ENCODE measurements at regions not wholly inside any gene's neighbourhood (a gene's known extent, or its start where the extent isn't known, plus 50 kb on each side); places are given as distances from the start of the nearest gene placed in this dataset.

DNA sequence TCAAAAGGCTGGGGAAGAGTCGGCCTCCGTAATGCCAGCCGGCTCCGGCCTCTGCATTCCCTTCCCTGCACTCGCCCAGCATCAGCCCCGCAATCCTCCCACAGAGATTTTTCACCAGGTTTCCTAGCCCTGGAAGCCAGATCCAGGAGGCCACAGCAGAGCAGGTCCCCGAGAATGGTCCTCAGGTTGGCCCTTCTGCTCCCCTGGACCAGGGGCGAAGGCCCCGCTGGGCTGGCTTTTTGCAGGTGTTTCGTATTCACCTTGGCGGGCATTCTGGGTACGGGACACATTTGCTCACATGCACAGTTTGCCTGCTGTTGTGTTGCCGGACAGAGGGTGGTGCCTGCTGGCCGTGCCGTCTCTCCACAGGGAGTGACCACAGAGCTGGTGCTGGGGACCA lies 309.5 kb downstream of the NDUFA10 start:
- no peak overlapping the region for H3K27ac ChIP-seq
- H3K36me3 ChIP-seq = no peaks in the 10 kb centered on the region
- no peak overlapping the region for H3K4me3 ChIP-seq
- WGBS, 2 donors (ENCODE audit: low coverage in 1 of 2) = 90% methylated on average over 14 of the region's 15 CpGs; no CpG with 5 or more reads in 1 of the 2 donors
- peaks cover 0 to 7% of the 10 kb centered on the region in 2 donors for H3K9me3 ChIP-seq
- no peaks in the 10 kb centered on the region for H3K27me3 ChIP-seq
- in situ Hi-C loops (cut with MboI; ENCODE audit: low pct_ligation_motif_present in 1 of 4, low pct_unique_long_range_greater_than_20kb in 1 of 4, low sequenced_read_pairs in 3 of 4) (no loop called here), intact Hi-C loops (cut with DNase I; ENCODE audit: low total_unique reads) (no loop called here)
- TF ChIP-seq, protein P1, sequence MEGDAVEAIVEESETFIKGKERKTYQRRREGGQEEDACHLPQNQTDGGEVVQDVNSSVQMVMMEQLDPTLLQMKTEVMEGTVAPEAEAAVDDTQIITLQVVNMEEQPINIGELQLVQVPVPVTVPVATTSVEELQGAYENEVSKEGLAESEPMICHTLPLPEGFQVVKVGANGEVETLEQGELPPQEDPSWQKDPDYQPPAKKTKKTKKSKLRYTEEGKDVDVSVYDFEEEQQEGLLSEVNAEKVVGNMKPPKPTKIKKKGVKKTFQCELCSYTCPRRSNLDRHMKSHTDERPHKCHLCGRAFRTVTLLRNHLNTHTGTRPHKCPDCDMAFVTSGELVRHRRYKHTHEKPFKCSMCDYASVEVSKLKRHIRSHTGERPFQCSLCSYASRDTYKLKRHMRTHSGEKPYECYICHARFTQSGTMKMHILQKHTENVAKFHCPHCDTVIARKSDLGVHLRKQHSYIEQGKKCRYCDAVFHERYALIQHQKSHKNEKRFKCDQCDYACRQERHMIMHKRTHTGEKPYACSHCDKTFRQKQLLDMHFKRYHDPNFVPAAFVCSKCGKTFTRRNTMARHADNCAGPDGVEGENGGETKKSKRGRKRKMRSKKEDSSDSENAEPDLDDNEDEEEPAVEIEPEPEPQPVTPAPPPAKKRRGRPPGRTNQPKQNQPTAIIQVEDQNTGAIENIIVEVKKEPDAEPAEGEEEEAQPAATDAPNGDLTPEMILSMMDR (IDR thresholded peaks at IDR 0.05) = no peak
- TF ChIP-seq POLR2A (IDR thresholded peaks at IDR 0.05) (no peak), EP300 (IDR thresholded peaks at IDR 0.05; ENCODE audit: low read depth) (no peak), POLR2AphosphoS5 (IDR thresholded peaks at IDR 0.05) (no peak)
- DNase-seq = no peak
- H3K4me1 ChIP-seq = no peaks in the 10 kb centered on the region

DNA sequence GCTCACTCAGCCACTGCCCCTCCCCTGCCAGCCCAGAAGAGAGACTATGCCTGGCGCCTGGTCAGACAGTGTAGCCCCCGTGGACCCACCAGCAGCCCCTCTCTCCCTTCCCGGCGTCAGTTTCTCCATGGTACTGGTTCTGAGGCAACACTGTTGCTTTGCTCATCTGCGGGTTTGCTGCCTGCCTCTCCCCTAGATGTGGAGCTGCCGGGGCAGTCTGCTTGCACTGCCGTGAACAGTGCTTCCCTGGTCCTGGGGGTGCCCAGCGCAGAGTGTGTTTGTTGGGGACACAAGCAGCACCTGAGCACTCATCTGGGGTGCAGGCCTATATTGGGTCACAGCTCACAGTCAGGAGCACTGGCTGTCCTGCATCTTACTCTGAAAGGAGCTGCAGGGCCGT lies 309.9 kb downstream of the NDUFA10 start:
- no peaks in the 10 kb centered on the region for H3K4me1 ChIP-seq
- intact Hi-C loops (cut with DNase I; ENCODE audit: low total_unique reads) (no loop called here), in situ Hi-C loops (cut with MboI; ENCODE audit: low pct_ligation_motif_present in 1 of 4, low pct_unique_long_range_greater_than_20kb in 1 of 4, low sequenced_read_pairs in 3 of 4) (no loop called here)
- 85% methylated on average over 9 of the region's 9 CpGs; no CpG with 5 or more reads in 1 of the 2 donors for WGBS, 2 donors (ENCODE audit: low coverage in 1 of 2)
- no peaks in the 10 kb centered on the region for H3K36me3 ChIP-seq
- no peaks in the 10 kb centered on the region for H3K27me3 ChIP-seq
- no peak overlapping the region for H3K4me3 ChIP-seq
- no peak for DNase-seq
- no peak for TF ChIP-seq POLR2AphosphoS5 (IDR thresholded peaks at IDR 0.05)
- TF ChIP-seq, protein P1 (IDR thresholded peaks at IDR 0.05) = no peak
- no peak for TF ChIP-seq EP300 (IDR thresholded peaks at IDR 0.05; ENCODE audit: low read depth)
- TF ChIP-seq POLR2A (IDR thresholded peaks at IDR 0.05) = no peak
- H3K27ac ChIP-seq = no peak overlapping the region
- peaks cover 0 to 7% of the 10 kb centered on the region in 2 donors for H3K9me3 ChIP-seq

DNA sequence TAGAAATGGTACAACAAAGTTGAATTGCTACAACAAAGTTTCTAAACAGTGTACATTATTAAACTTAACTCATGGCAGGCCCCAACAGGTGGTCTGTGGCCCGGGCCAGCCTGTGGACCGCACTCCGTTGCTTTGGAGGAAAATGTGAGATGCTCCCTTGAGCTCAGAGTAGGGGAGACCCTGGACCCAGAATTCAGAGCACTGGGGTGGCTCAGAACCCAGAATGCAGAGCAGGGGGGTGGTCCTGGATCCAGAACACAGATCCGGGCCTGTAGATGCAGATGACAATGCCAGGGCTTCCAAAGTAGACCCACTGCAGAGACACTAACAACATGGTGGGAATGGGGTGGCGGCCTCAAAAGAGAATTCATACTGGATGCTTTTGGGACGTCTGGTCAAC lies 311.0 kb downstream of the NDUFA10 start:
- in situ Hi-C loops (cut with MboI; ENCODE audit: low pct_ligation_motif_present in 1 of 4, low pct_unique_long_range_greater_than_20kb in 1 of 4, low sequenced_read_pairs in 3 of 4) = no loop called here
- WGBS, 2 donors (ENCODE audit: low coverage in 1 of 2) = 76 to 83% methylated on average over 1 to 6 of the region's 6 CpGs

DNA sequence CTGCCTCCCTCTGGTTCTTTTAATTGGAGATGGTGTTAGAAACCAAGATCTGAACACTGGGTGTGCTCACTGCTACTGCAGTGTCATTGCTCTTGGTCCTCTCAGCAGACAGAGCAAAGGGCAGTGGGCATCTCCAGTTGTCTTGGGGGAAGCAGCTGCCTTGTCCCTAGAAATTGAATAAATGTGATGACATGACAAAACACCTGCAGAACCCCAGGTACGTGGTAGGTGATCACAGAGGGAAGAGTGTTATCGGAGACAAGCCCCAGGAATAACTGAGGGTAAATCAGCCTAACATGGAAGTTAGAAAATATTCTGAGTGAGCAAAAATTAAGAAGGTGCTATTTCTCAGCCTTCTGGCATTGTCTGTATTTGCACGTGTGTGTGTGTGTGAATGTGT lies 311.9 kb upstream of the HDAC4 start:
- TF ChIP-seq POLR2AphosphoS5 (IDR thresholded peaks at IDR 0.05) (no peak), EP300 (IDR thresholded peaks at IDR 0.05; ENCODE audit: low read depth) (no peak), POLR2A (IDR thresholded peaks at IDR 0.05) (no peak)
- TF ChIP-seq, protein P1 (IDR thresholded peaks at IDR 0.05) = no peak
- no peak for DNase-seq
- H3K36me3 ChIP-seq = no peaks in the 10 kb centered on the region
- peaks cover 0 to 7% of the 10 kb centered on the region in 2 donors for H3K9me3 ChIP-seq
- intact Hi-C loops (cut with DNase I; ENCODE audit: low total_unique reads) (no loop called here), in situ Hi-C loops (cut with MboI; ENCODE audit: low pct_ligation_motif_present in 1 of 4, low pct_unique_long_range_greater_than_20kb in 1 of 4, low sequenced_read_pairs in 3 of 4) (no loop called here)
- no peaks in the 10 kb centered on the region for H3K27me3 ChIP-seq
- 80 to 88% methylated on average over 3 of the region's 3 CpGs for WGBS, 2 donors (ENCODE audit: low coverage in 1 of 2)
- H3K27ac ChIP-seq = no peak overlapping the region
- no peaks in the 10 kb centered on the region for H3K4me1 ChIP-seq
- H3K4me3 ChIP-seq = no peak overlapping the region

More for the DNA sequence above, 311.0 kb downstream of the NDUFA10 start:
- no peak for DNase-seq
- Histone ChIP-seq H3K4me1 (no peaks in the 10 kb centered on the region), H3K27ac (no peak overlapping the region), H3K4me3 (no peak overlapping the region), H3K9me3 (peaks cover 0 to 7% of the 10 kb centered on the region in 2 donors), H3K36me3 (no peaks in the 10 kb centered on the region), H3K27me3 (no peaks in the 10 kb centered on the region)
- TF ChIP-seq POLR2A (IDR thresholded peaks at IDR 0.05) (no peak), POLR2AphosphoS5 (IDR thresholded peaks at IDR 0.05) (no peak), EP300 (IDR thresholded peaks at IDR 0.05; ENCODE audit: low read depth) (no peak)
- TF ChIP-seq, protein P1 (IDR thresholded peaks at IDR 0.05) = no peak
- intact Hi-C loops (cut with DNase I; ENCODE audit: low total_unique reads) = no loop called here
